ENCODE measurements at regions not wholly inside any gene's neighbourhood (a gene's known extent, or its start where the extent isn't known, plus 50 kb on each side); places are given as distances from the start of the nearest gene placed in this dataset.

DNA sequence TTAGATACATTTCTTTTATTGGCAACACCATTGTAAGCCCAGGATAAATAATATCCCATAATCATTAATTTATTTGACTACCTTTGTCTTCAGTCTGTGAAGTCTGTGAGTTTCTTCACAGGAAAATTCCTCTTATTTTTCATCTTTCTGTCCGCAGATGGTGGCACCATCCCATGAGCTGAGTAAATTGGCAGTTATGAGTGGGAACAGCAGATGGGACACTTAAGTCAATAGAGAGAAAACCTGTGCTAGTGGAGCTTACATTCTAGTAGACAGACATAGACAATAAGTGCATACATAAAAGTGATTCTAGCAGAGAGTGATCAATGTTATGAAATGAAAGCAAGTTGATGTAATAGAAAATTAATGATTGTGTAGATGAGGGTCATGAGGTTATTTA lies 638.2 kb upstream of the MIR17HG start:
- no peak overlapping the region for H3K4me3 ChIP-seq (replicated peaks; ENCODE audit: low read depth, low read length)
- TF ChIP-seq, protein P1, sequence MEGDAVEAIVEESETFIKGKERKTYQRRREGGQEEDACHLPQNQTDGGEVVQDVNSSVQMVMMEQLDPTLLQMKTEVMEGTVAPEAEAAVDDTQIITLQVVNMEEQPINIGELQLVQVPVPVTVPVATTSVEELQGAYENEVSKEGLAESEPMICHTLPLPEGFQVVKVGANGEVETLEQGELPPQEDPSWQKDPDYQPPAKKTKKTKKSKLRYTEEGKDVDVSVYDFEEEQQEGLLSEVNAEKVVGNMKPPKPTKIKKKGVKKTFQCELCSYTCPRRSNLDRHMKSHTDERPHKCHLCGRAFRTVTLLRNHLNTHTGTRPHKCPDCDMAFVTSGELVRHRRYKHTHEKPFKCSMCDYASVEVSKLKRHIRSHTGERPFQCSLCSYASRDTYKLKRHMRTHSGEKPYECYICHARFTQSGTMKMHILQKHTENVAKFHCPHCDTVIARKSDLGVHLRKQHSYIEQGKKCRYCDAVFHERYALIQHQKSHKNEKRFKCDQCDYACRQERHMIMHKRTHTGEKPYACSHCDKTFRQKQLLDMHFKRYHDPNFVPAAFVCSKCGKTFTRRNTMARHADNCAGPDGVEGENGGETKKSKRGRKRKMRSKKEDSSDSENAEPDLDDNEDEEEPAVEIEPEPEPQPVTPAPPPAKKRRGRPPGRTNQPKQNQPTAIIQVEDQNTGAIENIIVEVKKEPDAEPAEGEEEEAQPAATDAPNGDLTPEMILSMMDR (IDR thresholded peaks at IDR 0.05; ENCODE audit: low read length, missing control alignments) = no peak
- no peak for DNase-seq (ENCODE audit: low read depth)

DNA sequence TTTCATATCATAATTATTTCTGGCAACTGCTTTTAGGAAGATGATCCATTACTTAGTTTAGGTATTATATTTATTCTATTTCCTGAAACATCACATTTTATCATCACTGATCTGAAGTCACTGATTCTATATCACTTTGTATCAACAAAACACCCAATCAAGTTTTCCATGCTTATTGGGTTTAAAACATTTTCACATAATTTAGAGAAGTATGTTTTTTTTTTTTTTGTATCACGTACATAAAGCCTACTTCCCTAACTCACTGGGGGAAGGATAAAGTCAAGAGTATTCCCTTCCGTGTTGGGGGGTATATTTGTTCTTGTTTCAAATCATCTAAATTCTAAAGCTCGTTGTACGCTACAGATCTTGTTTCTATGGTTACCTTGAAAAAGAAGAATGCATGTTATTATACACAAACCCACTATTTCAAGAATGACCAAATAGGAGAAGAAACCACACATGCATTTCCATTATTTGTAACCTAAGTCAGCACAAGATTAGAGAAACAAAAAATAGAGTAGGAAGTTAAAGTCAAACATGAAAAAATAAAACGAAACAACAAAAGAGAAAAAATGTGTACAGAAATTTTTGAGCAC lies 637.2 kb upstream of the MIR17HG start:
- DNase-seq (ENCODE audit: low read depth) = no peak
- TF ChIP-seq, protein P1 (IDR thresholded peaks at IDR 0.05; ENCODE audit: low read length, missing control alignments) = no peak

DNA sequence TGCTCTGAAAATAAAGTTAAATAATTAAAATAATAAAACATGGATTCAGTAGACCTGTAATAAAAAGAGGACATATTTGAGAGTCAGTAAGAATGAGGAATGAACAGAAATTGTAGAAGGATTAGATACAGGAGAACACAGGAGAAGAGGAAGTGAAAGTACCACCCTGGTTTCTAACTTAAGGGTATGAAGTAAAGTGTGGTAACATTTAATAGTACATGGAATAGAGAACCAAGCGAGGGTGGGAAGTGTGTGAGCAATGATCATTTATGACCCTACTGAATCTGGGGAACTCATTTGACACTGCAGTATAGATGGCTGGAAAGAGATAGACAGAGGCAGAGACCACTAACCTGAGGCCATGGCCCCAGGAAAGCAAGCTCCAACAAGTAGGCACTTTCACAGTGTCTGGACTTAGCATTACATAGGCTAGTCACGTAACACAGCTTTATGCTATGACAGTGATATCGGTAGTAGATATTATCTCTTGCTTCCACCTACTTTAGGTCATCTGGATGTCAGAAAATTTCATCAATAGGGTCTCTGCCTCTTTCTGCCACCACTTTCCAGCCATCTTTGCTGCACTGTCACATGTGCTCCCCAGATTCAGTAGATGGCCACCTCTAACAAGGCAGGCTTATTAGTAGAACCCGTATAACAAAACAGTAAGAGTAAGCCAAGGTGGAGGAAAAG lies 633.9 kb upstream of the MIR17HG start:
- no peak for DNase-seq (ENCODE audit: low read depth)
- no peak overlapping the region for H3K4me3 ChIP-seq (replicated peaks; ENCODE audit: low read depth, low read length)
- TF ChIP-seq, protein P1 (IDR thresholded peaks at IDR 0.05; ENCODE audit: low read length, missing control alignments) = no peak

More for the DNA sequence above, 637.2 kb upstream of the MIR17HG start:
- no peak overlapping the region for H3K4me3 ChIP-seq (replicated peaks; ENCODE audit: low read depth, low read length)

DNA sequence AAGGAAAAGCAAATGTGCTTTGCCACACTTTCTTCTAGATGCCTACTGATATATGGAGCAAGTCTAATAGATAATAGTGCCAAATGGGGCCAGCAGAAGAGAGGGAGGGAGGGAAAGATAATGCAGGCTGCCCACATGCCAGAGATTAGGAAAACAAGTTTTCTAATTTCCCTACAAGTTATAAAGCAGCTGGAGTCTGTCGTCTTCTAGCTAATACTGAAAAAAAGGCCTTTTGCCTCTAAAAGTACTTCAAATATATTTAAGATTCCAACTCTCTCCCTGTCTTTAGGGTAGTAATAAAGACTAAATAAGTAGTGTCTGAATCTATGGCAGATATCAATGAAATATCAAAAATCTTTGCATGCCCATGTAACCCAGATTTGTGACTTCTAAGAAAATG lies 632.0 kb upstream of the MIR17HG start:
- TF ChIP-seq, protein P1 (IDR thresholded peaks at IDR 0.05; ENCODE audit: low read length, missing control alignments) = no peak
- DNase-seq (ENCODE audit: low read depth) = no peak

DNA sequence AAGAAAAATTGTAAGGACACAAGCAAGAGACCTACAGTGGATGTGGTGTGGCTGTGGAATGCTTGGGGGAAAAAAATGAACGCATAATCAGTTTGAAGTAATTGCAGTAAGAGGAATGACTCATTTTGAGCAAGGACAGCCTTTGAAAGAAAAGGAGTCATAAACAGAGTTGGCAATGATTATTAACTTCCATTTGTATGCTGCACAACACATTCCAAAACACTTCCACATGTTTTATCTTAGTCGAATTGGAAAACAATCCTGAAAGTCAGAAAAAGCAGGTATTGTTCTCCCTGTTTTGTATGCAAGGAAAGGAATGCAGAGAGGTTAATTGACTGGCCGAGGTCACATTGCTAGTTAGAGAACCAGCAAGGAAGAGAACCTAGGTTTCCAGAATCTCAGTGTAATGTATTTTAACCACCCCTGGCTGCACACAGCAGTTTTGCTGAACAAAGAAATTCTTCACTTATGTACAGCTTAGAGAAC lies 630.0 kb upstream of the MIR17HG start:
- peak; percentile 89 for DNase-seq (ENCODE audit: low read depth)
- no peak overlapping the region for H3K4me3 ChIP-seq (replicated peaks; ENCODE audit: low read depth, low read length)
- TF ChIP-seq, protein P1 (IDR thresholded peaks at IDR 0.05; ENCODE audit: low read length, missing control alignments) = no peak

More for the DNA sequence above, 632.0 kb upstream of the MIR17HG start:
- H3K4me3 ChIP-seq (replicated peaks; ENCODE audit: low read depth, low read length) = no peak overlapping the region

DNA sequence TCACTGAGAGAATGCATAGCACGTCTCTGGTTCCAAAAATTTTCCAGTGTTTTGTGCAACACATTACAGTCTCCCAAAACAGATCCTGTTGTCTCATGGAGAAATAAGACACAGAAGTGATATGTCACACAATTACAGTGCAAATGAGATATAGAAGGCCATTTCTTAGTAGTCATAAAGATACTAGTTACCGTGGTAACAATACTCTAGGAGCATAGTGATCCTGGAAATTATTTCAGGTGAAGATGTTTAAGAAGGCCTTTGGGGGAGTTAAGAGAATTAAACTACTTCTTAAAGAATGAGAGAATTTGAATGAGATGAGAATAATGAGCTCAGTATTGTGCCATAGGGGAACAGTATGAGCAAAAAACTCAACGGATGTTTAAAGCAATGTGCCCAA lies 628.0 kb upstream of the MIR17HG start:
- TF ChIP-seq, protein P1 (IDR thresholded peaks at IDR 0.05; ENCODE audit: low read length, missing control alignments) = no peak
- DNase-seq (ENCODE audit: low read depth) = peak; percentile 20
- no peak overlapping the region for H3K4me3 ChIP-seq (replicated peaks; ENCODE audit: low read depth, low read length)
